ENCODE measurements at regions not wholly inside any gene's neighbourhood (a gene's known extent, or its start where the extent isn't known, plus 50 kb on each side); places are given as distances from the start of the nearest gene placed in this dataset.

DNA sequence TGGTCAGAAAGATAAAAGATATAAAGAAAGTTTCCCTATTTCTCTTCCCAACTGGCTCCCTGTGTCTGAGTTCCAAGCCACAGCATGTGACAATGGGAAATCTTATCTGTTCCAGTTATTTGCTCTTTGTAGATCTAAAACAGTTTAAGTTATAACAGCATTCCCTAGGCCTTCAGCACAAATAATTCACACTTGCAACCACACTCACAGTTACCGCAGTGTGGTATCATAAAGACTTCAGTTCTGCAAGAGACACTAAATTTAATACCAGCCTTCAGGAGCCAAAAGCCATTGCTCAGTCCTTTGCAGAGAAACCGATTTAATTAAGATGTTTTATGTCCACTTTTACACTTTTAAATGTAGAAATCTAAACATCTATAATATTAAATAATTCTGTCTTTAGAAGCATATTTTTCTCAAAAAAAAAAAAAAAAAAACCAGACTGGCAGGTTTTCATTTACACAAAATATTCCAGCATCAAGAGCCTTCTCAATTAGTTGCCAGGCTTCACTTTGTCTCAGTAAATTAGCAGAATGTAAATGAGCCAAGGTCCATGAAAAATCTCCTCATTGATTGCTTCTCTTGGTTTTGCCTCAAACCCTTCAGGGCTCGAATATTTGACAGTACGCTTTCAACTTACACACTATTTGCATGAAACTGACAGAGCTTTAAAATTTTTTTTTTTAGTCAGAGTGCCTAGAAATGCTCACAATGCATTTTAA is 300.0 kb upstream of the DDI1 start:
- TF ChIP-seq CTCF (IDR thresholded peaks at IDR 0.05) (no peak), POLR2A (IDR thresholded peaks at IDR 0.05) (no peak), POLR2AphosphoS5 (IDR thresholded peaks at IDR 0.05) (no peak)
